ENCODE measurements at regions not wholly inside any gene's neighbourhood (a gene's known extent, or its start where the extent isn't known, plus 50 kb on each side); places are given as distances from the start of the nearest gene placed in this dataset.

- TF ChIP-seq CTCF (IDR thresholded peaks at IDR 0.05): no peak
- no peak for TF ChIP-seq POLR2A (IDR thresholded peaks at IDR 0.05; ENCODE audit: low read depth)
- no peak for TF ChIP-seq EP300 (IDR thresholded peaks at IDR 0.05)
- TF ChIP-seq POLR2AphosphoS5 (IDR thresholded peaks at IDR 0.05): no peak
These were observed 886.9 kb downstream of the FAM133A start for GRCh38 chrX:94560930-94561329.
